Neural crest cell (in vitro differentiated cells): ENCODE measurements at regions not wholly inside any gene's neighbourhood (a gene's known extent, or its start where the extent isn't known, plus 50 kb on each side); places are given as distances from the start of the nearest gene placed in this dataset.

Experiments
- DNase-seq: peaks from one replicate; pipeline ENCODE4 v3.0.0; 2021; ENCODE audit warnings: low read depth, mixed read lengths, low spot score
- H3K27ac Mint-ChIP-seq: one replicate; pipeline ENCODE4 v1.8.0; 2021; ENCODE audit warnings: mild to moderate bottlenecking, mixed read lengths; ENCODE audit not compliant: unreplicated experiment
- H3K27me3 Mint-ChIP-seq: 2 replicates; pipeline ENCODE4 v1.8.0; 2021; ENCODE audit warnings: low read depth, mild to moderate bottlenecking, mixed read lengths
- H3K36me3 Mint-ChIP-seq: 2 replicates; pipeline ENCODE4 v1.8.0; 2021; ENCODE audit warnings: low read depth, mild to moderate bottlenecking, mixed read lengths
- H3K4me1 Mint-ChIP-seq: 2 replicates; pipeline ENCODE4 v1.8.0; 2021; ENCODE audit warnings: mixed read lengths
- H3K4me3 Mint-ChIP-seq: one replicate; pipeline ENCODE4 v1.8.0; 2021; ENCODE audit warnings: mild to moderate bottlenecking, mixed read lengths
- H3K9me3 Mint-ChIP-seq: 2 replicates; pipeline ENCODE4 v1.8.0; 2021; ENCODE audit warnings: mixed read lengths
- TF ChIP-seq, protein P1 (sequence below): fragments of 200-600 bp; sonication (generic); conservative IDR thresholded peaks from 2 replicates; pipeline ENCODE4 v1.5.0; 2021; ENCODE audit warnings: antibody characterized with exemption, mild to moderate bottlenecking

DNA sequence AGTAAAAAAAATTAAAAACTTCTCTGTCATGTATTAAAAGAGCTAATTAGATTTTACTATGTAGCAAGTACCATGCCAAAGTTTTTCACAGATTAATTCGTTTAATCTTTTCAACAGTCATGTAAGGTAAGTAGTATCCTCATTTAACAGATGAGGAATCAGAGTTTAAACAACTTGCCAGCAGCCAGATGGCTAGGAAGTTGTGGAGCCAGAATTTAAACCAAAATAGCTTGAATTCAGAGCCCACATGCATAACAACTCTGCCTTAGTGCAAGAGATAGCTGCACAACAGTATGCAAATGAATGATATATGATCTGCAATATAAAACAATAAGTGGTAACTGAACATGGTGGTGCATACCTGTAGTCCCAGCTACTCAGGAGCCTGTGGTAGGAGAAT lies 75.3 kb downstream of the NAP1L3 start:
- H3K4me1 Mint-ChIP-seq = peaks cover 13% of the 10 kb centered on the region
- TF ChIP-seq, protein P1, sequence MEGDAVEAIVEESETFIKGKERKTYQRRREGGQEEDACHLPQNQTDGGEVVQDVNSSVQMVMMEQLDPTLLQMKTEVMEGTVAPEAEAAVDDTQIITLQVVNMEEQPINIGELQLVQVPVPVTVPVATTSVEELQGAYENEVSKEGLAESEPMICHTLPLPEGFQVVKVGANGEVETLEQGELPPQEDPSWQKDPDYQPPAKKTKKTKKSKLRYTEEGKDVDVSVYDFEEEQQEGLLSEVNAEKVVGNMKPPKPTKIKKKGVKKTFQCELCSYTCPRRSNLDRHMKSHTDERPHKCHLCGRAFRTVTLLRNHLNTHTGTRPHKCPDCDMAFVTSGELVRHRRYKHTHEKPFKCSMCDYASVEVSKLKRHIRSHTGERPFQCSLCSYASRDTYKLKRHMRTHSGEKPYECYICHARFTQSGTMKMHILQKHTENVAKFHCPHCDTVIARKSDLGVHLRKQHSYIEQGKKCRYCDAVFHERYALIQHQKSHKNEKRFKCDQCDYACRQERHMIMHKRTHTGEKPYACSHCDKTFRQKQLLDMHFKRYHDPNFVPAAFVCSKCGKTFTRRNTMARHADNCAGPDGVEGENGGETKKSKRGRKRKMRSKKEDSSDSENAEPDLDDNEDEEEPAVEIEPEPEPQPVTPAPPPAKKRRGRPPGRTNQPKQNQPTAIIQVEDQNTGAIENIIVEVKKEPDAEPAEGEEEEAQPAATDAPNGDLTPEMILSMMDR = no peak
- no peak overlapping the region for H3K27ac Mint-ChIP-seq
- H3K4me3 Mint-ChIP-seq = no peak overlapping the region
- H3K9me3 Mint-ChIP-seq = no peaks in the 10 kb centered on the region
- H3K27me3 Mint-ChIP-seq = no peaks in the 10 kb centered on the region
- no peak for DNase-seq
- H3K36me3 Mint-ChIP-seq = no peaks in the 10 kb centered on the region

DNA sequence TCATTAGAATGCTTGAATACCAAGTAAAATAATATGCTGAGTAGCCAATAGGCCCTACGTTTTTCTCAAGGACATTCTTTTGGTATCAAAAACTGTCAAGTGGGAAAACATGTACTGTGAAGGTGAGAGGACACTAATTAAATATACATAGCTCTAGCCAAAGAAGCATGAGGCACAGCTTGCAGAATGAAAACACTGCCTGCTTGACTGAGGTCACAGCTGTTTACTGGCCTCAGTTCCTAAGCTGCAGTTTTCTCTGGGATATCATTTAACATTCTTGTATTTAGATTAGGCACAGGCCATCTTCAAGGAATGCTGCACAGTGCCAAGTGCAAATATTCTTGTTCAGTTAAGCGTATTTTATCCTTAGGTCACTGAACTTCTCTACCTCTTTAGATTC lies 78.6 kb downstream of the NAP1L3 start:
- no peak for DNase-seq
- no peak overlapping the region for H3K27ac Mint-ChIP-seq

DNA sequence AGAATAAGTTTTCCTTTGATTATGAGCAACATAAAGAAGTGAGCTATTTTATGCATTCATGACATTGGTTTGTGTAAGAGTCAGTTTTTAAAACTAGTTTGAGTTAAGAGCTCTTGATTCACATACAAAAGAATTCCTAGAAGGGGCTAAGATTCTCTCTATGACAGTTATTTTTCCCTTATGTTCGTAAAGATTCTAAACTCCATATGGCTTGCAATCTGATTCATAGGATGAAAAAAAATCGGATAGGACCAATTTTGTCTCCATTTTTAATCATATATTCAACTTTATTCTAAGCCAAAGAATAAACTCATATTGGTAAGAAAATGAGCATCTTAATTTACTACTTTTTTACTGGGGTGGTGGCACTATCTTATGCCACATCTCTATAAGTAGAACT lies 79.4 kb downstream of the NAP1L3 start:
- TF ChIP-seq, protein P1 = no peak
- H3K9me3 Mint-ChIP-seq = no peaks in the 10 kb centered on the region
- no peaks in the 10 kb centered on the region for H3K36me3 Mint-ChIP-seq
- no peak for DNase-seq
- H3K27ac Mint-ChIP-seq = no peak overlapping the region
- H3K4me1 Mint-ChIP-seq = peaks cover 13% of the 10 kb centered on the region
- H3K27me3 Mint-ChIP-seq = no peaks in the 10 kb centered on the region
- H3K4me3 Mint-ChIP-seq = no peak overlapping the region

More for the DNA sequence above, 78.6 kb downstream of the NAP1L3 start:
- Mint-ChIP-seq H3K4me1 (peaks cover 13% of the 10 kb centered on the region), H3K27me3 (no peaks in the 10 kb centered on the region), H3K36me3 (no peaks in the 10 kb centered on the region), H3K4me3 (no peak overlapping the region), H3K9me3 (no peaks in the 10 kb centered on the region)
- TF ChIP-seq, protein P1 = no peak

DNA sequence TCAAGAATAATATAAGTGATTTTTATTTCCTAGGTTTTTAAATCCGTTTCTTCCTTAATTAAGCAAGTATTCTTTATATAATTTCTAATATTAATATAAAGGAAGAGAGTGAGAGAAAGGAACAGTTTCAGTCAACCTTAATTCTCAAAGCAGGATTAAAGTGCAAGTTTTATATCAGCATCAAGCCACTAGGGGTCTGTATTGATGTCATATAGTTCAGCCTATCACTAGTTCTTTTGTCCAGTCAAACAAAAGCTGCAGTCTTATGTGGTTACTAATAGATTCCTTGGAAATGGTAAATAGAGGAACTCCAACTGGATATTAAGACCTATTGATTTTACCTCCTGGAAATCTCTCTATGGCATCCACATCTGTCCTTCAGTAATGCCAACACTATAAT lies 82.0 kb downstream of the NAP1L3 start:
- no peaks in the 10 kb centered on the region for H3K36me3 Mint-ChIP-seq
- H3K4me3 Mint-ChIP-seq = no peak overlapping the region
- no peaks in the 10 kb centered on the region for H3K27me3 Mint-ChIP-seq
- no peak overlapping the region for H3K27ac Mint-ChIP-seq
- TF ChIP-seq, protein P1 = peak; percentile 50
- H3K9me3 Mint-ChIP-seq = no peaks in the 10 kb centered on the region
- H3K4me1 Mint-ChIP-seq = peaks cover 13% of the 10 kb centered on the region
- DNase-seq = no peak

DNA sequence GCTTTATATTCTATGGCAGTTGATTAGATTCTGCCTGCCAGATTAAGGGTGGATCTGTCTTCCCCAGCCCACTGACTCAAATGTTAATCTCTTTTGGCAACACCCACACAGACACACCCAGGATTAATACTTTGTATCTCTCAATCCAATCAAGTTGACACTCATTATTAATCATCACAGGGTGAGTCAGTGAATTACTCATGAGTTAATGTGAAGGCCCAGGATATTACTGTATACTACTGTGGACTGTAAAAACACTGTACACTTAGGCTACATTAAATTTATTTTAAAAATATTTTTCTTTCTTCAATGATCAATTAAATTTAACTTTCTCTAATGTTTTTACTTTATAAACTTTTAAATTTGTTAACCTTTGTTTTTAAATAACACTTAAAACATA lies 87.7 kb downstream of the NAP1L3 start:
- H3K4me1 Mint-ChIP-seq = no peaks in the 10 kb centered on the region

More for the DNA sequence above, 87.7 kb downstream of the NAP1L3 start:
- Mint-ChIP-seq H3K27ac (no peak overlapping the region), H3K4me3 (no peak overlapping the region), H3K27me3 (no peaks in the 10 kb centered on the region), H3K9me3 (peaks cover 5% of the 10 kb centered on the region), H3K36me3 (no peaks in the 10 kb centered on the region)
- no peak for DNase-seq
- TF ChIP-seq, protein P1 = no peak
